M059J (cell line): ENCODE measurements at regions not wholly inside any gene's neighbourhood (a gene's known extent, or its start where the extent isn't known, plus 50 kb on each side); places are given as distances from the start of the nearest gene placed in this dataset.

ENCODE experiments used
- DNase-seq: peaks from one replicate; pipeline ENCODE4 v3.0.0-alpha.2; 2012; ENCODE audit warnings: low read depth

DNA sequence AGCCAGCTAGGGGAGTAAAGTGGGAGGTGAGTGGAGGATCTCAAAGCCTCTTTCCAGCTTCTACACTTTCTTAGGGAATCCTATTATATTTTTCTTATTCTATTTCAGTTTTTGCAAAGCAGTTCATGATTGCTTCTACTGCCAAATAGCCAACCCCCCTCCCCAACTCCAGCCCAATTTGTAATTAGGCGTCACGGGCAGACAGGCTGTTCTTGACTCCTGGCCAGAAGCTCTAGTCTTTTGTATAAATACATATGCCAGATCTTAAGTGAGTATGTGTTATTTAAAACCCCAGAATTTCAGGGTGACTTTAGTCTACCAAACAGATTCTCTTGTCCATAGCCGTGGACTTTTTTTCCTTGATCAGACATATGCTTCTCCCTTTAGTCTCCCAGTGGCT lies 255.2 kb downstream of the BUB3 start:
- no peak for DNase-seq

DNA sequence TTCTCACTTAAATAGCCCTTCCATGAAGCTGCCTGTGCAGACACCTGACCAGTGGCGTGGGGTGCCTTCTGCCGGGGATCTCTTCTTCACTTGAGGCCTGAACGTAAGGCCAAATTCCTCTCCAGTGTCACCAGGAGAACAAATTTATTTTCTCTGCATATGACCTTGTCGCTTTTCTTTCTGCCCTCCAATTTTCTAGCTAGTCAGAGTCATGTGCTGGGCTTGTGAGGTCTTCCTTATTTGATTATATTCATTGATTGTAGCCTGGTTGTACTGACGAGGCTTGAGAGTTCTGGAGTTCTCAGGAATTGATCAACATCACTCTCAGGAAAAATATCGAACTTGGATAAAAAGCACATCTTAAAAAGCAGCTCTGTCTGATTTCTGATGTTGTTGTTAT lies 255.7 kb downstream of the BUB3 start:
- DNase-seq, result no peak

DNA sequence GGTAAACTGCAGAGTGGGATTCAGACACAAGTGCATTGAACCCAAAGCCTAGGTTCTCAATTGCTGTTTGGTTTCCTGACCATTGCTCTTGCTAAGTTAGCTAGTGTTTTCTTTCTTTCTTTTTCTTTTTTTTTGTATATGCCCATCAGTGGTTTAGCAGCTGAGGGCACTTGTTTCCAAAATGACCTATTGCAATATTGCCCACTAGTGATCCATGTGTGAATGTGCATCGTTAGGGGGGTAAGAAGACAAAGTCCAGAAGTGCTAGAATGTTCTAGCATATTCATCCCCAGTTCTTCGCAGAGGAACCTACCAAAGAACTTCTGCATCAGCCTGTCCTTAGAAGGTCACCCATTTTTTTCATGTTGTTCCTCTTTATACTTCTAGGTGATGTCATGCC lies 252.8 kb upstream of the GPR26 start:
- no peak for DNase-seq

DNA sequence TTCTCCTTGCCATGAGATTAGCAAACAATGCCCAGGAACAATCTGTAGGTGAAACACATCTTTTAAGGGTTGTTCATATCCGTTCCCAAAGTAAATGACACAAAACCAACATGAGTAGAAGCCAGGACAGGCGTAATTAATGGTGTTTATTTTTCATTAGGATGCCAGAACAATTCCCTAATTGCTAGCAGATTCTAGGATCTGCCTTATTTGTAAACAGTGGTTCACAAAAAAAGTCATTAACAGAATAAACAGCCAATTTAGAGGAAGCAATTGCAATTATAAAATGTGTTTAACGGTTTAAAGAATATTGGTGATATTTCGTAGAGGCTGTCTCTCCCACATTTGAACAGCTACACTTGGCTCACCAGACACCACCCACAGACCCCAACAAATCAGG lies 250.6 kb upstream of the GPR26 start:
- DNase-seq, result no peak

DNA sequence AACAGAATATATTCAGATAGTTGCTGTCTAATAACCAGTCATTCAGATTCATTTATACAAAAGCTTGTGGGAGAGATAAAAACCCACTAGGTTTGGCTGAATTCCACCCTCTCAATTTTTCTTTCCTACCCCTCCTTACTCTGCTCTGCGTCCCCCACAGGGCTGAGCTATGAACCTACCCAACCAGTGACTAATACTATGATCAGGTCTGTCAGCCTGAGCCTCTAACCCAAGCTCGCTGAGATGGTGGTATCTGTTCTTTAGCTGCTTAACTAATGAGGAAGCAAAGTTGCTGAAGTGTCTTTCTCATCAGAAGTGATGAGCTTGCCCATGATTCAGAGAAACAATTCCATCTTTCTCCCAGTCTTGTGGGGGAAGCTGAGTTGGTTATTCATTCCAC lies 248.7 kb upstream of the GPR26 start:
- DNase-seq, result peak; percentile 7

DNA sequence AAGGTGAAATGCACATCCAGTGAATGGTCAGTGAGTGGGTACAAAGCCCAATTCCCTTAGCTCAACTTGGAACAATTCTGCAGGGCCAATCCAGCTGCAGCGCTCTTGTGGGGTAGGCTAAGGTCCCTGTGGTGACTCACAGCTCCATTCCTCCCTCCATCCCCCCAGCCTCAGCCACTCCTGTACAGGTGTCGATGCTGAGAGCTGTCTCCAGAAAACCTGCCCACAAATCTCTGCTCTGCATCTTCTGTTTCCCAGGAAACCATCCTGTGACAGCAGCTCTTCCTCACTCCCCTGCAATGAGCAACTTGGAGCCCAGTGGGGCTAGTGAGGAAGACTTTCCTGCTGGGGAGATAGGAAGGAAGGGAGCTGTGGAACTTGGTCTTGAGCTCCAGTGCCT lies 244.7 kb upstream of the GPR26 start:
- DNase-seq, result no peak

DNA sequence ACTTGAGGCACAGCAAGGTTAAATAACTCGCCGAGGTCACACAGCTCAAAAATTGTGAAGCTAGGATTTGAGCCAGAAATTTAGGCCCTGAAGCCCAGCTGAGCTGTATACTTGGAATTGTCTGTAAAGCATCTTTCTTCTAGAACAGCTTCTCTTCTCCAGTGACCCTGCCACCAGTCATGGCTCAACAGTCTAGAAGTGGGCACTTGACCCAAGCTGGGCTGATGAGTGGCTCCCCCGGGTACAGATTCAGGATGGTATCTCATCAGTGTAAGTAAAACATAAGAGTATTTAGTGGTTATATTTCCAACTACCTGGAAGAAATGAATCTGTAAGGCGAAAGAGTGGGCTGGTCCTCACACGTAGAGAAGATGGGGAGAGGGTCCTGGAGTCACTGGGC lies 243.9 kb upstream of the GPR26 start:
- DNase-seq, result no peak

DNA sequence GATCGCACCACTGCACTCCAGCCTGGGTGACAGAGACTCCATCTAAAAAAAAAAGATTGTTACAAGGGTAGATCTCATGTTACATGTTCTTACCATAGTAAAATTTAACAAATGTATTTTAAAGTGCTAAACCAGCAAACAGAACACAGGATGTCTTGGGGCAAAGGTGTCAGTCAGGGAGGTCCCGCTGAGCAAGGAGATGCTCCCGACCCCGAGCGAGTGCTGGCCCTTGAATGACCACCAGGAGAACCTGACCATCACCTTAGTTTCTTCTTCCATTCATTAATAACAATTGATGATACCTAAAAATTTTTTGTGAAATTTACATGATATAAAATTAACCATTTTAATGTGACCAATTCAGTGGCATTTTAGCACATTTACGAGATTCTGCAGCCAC lies 241.6 kb upstream of the GPR26 start:
- no peak for DNase-seq

DNA sequence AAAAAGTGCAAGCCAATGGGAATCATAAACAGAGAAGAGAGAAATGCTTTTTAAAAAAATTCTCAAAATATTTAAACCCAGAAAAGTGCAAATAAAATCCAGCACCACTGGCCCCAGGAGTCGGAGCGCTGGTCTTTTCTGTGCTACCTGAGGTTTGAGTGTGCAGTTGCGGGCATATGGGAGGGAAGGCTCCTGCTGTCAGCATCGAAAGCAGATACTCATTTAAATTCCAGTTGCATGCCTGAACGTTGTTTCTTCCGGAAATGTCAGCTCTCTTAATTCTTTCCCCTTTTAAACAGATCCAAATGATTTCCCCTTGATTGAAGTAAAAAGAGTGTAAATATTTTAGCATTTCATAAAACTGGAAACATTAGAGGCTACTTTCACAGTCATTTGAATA lies 240.5 kb upstream of the GPR26 start:
- DNase-seq, result no peak

DNA sequence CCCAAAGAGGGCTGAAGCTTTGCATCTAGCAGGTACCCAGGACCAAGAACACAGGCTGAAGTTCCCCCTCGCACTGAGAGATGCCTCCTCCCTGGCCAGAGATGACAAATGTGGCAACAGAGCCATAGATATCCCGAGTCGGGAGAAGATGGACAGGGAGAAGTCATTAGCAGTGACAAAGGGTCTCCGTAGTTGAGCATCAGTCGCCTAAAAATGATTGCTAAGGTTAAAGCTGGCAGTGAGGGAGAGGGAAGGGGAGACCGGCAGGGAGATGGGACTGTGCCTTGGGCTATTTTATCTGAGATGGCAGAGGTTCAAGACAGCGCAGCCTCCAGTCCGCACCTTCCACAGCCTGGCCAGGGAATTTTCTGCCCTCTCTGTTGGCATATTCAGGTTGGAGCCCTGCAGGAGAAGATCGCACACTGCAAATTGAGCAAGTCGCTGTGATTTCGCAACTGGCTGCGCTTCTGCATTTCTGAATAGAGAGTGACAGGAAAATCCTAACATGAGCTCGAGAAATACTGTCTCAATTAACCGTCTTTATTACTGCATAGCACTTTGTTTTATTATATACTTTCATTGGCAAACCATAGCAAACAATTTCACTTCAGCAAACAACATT lies 238.9 kb upstream of the GPR26 start:
- peak; percentile 9 for DNase-seq

DNA sequence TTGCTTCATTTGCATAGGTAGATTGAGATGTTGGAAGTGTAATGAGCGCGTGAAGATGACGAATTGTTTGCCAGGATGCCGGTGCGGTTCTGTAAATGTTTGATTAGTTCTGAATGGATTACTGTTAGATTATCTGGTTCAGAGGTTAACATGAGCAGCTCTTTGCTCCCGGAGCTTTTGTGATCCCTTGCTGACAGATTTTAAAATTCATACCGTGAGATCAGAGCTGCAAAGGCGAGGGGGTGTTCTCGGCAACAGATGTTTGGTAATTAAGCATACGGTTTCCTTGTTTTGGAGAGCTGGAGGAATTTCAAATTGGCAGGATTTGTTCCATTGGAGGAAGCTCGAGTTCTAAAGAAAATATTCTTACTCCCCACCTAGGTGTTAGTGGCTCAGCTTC lies 237.8 kb upstream of the GPR26 start:
- DNase-seq, result no peak

DNA sequence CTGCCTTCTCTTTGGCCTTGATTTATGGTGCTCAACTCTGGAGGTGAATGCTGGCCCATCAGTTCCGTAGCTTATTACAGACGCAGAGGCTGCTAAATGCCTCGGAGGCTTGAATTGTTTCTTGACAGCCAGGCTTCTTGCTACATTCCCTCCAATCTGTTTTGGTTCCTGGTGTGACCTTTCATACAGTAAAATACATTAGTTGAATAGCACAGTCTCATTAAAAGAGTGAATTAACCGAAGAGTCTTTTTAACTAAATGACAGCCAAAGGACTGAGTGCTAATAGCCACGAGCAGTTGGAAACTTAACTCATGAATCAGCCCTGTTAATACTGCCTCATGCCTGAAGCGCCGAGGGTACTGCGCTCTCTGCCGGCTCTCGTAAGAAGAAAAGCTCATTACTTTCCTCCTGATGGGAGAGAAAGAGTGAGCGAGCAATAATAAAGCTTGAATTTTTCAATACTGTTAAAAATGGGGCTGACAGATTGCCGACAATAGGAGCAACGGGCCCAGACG lies 236.4 kb upstream of the GPR26 start:
- peak; percentile 30 for DNase-seq

DNA sequence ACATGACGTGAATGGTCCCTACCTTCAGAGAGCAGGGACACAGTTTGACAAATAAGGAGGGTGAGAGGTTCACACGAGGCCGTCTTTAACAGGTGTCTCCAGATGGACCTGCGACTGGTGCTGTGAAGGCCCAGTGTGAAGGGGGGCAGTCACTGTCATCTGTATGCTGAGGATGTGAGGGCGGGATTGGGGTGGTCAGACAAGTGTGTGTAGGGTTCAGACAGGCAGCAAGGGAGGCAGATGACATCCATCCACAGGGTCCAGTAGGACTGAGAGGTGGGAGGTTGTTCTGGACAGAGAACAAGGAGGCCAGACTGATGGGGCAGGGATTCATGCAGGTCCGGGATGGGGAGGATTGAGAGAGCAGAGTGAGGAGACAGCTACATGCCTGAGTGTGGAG lies 232.6 kb upstream of the GPR26 start:
- no peak for DNase-seq

DNA sequence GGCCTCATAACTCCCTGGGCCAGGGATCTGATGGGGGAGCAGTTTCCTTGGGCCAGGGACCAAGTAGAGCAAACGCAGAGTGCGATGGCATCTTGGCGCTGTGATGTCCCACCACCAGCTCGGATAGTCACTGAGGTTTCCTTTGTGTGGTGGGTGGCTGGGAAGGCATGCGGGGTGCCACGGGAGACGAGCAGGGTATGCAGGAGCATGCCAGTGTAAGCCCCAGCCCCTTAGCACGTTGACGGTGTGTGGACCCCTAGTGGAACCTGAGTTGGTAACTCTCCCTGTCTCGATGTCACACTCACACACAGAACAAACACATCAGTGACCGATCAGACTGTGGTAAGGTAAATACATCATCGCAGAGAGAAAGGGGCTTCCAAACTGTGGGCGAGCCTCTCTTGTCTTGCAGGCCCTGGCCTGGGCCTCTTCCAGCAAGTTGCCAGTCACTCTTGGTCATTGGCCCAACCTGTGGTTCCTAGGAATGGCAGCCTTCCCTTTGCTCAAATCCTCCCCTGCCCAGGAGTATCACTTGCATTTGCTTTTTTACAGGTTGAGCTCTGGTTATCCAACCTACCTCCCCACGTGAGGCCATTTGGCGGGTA lies 231.6 kb upstream of the GPR26 start:
- DNase-seq, result no peak

DNA sequence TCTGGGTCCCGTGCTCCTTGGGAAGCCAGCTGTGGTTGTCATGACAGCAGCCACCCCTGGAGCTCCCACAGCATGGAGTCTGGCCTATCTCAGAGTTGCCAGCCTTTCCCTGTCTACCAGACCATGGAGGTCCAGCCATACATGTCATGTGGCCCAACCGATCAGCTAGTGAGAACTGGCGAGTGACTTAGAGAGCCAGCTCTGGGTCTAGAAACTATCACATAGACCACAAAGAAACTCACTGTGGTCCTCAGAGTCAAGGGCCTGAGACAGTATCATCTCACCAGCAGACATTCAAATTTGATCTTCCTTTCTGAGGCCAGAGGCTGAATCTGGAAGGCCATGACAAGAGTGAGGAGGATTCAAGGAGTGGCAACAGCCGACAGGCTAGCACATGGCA lies 223.3 kb upstream of the GPR26 start:
- no peak for DNase-seq

DNA sequence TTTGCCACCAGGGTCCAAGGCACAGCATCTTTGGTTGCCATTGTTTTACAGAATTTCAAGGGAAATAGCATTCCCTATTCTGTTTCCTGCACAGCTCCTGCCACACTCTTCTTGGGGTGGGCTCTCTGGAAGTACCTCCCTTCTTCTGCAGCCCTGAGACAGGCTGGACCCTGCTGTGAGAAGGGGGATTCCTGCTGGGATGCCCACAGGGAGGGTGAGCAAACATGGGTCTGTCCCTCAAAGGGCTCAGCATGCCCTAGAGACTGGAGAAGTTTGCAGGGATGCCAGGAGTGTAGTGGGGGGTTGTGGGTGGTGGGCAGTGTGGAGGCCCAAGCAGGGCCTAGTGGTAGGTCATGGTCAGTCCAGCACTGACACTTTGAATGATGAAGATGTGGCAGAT lies 222.2 kb upstream of the GPR26 start:
- no peak for DNase-seq

DNA sequence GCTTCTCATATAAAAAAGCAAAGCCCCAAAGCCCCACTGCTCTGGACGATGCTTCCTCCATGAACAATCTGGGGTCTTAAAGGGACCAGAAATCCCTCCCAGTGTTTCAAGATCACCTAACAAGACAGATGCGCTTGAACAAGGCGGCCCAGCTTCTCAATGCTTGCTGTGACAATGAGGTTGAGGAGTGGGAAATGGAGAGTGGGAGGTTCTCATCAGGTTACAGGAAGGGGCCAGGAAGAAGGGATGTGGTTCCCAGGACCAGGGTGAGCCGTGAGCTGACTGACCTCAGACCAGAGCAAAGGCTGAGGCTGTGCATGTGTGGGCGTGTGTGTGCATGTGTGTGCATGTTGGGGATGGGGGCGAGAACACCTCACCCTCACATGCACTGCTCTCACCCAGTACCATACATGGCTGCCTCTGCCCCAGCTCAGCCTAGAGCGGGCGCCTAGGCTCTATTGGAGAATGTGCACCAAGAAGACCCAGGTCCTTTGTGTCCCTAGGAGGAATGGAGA lies 220.8 kb upstream of the GPR26 start:
- no peak for DNase-seq

DNA sequence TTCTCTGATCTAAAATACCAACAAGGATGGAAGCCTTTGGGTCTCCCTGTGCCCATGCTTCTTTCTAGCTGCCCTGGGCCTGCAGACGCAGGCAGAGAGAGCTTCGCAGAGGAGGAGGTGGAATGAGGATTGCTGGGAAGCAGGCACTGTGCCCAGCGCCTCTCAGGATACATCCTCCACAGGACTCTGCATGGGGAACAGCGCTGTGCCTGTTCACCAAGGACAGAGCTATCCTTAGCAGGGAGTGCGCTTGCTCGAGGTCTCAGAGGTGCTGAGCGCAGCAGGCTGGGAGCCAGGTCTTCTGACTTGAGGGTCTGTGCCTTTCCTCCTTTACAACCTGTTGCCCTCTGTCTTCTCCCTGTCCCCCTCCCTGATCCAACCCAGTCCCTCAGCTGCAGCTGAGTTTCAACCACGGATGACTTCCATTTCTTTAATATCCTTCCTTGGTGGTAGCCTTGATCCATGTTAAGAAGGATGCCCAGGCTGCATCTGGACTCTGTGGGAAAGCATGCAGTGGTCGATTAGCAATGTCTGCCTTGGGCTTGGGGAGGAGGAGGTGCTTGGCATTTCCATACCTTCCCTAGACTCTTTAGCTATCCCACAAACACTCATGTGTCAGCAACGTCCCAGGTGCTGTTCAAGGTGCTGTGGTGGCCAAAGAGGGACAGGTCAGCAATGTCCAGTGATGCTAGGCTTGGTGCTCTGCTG lies 219.6 kb upstream of the GPR26 start:
- no peak for DNase-seq

DNA sequence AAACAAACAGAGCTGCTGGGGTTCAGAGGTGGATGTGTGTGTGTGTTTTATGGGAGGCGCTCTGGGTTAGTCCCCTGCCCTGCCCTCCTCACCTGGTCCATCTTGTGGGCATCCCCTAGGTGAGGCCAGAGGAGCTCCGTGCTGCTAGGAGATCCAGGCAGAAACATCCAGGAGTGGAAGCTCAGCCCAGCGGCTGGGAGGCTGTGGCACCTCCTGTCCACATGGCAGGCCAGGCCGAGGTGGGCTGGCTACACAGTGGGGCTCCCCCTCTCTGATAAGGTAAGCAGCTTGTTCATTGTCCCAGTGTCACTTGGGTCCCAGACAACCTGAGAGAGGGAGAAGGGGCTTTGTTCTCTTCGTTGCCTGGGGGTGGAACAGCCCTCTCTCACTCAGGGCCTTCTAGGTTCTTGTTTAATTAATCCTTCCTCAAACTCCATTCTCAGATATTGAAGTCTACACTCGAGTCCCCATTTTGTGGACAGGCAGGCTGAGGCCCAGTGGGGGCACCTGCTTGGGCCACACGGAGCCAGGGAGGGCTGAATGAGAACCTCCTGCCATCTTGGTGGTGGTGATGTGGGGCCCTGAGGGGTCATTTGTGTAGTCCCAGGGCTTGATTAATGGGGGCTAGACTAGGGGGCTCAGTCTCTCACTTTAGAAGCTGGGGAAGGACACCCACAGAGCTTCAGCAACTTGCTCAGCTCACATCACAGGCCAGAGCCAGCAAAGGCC lies 216.8 kb upstream of the GPR26 start:
- no peak for DNase-seq

DNA sequence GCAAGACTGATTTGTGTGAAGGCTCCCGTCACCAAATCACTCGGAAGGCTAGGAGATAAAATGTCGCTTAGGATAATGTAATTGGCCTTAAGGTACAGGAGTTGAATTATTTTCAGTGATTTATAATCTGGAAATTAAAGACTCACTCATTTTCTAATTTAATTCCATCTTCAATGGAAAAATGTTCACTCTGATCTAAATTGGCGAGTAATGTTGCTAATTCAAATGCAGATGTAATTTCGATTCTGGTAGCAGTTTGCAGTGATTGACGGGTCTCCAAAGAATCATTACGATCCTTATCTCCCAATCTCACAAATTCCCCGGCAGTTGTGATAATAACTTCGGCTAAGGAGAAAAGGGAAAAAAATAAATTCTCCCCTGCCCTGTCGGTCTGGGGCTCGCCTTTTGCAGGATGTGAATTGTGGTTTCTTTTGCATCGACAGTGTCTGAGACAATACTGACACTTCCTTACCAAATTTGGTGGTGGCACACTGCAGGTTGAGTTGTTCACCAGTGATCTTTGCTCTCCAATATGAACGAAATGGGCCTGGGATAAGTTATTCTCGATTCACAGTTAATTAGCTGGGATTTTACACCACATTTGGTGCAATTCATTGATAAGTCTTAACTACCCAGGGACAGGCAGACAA lies 215.1 kb upstream of the GPR26 start:
- no peak for DNase-seq

DNA sequence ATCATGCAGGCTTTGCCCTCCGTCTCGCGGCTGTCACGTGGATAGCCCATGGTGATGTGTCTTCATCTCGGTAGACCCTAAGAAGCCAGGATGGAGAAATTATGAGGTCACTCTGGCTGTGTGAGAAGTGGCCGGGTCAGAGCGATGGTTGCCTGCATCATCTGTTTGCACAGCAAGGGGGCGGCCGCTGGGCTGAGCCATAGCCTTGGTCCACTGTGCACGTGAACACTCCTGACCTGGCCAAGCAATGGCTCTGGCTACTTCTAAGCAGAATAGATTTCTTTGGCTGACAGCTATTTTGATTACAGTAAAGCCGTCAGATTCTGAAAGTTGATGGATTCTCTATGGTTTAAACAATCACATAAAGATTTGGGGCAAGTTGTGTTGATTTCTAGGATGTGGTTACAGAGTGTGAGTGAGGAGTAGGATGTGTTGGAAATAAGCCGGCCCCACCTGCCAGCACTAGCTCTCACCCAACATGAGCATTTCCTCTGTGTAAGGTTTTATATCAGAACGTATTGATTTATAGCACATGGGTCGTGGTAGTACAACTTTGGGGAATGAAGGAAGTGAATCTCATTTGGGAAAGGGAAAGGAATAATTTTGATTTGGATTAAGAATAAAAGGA lies 214.4 kb upstream of the GPR26 start:
- DNase-seq, result no peak
